Thymus (tissue), 11 donors: ENCODE measurements at regions not wholly inside any gene's neighbourhood (a gene's known extent, or its start where the extent isn't known, plus 50 kb on each side); places are given as distances from the start of the nearest gene placed in this dataset.
"Not testable (repeated sequence)": the region's sequence is repeated elsewhere in the genome, so short reads cannot be mapped to it uniquely, and the experiment has no call there.

Experiments
- DNase-seq, 9 donors: peaks; one replicate each; pipeline ENCODE4 v3.0.0-alpha.2; 2013; ENCODE audit warnings: low spot score in 9 of 9, low read depth in 6 of 9, missing footprints in 1 of 9
- H3K27ac ChIP-seq, 2 donors: one replicate each; pipeline ENCODE4 v1.5.1; 2013; ENCODE audit warnings: control low read depth in 1 of 2, low read depth in 1 of 2, low read length in 1 of 2, mild to moderate bottlenecking in 1 of 2, moderate library complexity in 1 of 2
- H3K27me3 ChIP-seq, 2 donors: one replicate each; pipeline ENCODE4 v1.5.1; 2013; ENCODE audit warnings: low read length in 1 of 2; ENCODE audit not compliant: control insufficient read depth in 2 of 2, insufficient read depth in 1 of 2
- H3K36me3 ChIP-seq, 2 donors: one replicate each; pipeline ENCODE4 v1.5.1; 2013; ENCODE audit warnings: low read length in 1 of 2, mild to moderate bottlenecking in 1 of 2, moderate library complexity in 1 of 2; ENCODE audit not compliant: control insufficient read depth in 2 of 2, insufficient read depth in 2 of 2
- H3K4me1 ChIP-seq, 2 donors: one replicate each; pipeline ENCODE4 v1.5.1; 2013; ENCODE audit warnings: low read length in 2 of 2; ENCODE audit not compliant: control insufficient read depth in 2 of 2, insufficient read depth in 2 of 2
- H3K4me3 ChIP-seq, 2 donors: one replicate each; pipeline ENCODE4 v1.5.1; 2013; ENCODE audit warnings: low read length in 2 of 2, control low read depth in 1 of 2, mild to moderate bottlenecking in 1 of 2
- H3K9me3 ChIP-seq, 2 donors: one replicate each; pipeline ENCODE4 v1.5.1; 2013; ENCODE audit warnings: low read length in 1 of 2, mild to moderate bottlenecking in 1 of 2; ENCODE audit not compliant: control insufficient read depth in 2 of 2, insufficient read depth in 1 of 2
- WGBS: extraction: QIAGEN DNeasy Blood & Tissue Kit; methylation state at CpG from one replicate; pipeline ENCODE4 v1.1.7; 2013; 5-methylcytosine and 5-hydroxymethylcytosine counted together
- donor health status: healthy.

DNA sequence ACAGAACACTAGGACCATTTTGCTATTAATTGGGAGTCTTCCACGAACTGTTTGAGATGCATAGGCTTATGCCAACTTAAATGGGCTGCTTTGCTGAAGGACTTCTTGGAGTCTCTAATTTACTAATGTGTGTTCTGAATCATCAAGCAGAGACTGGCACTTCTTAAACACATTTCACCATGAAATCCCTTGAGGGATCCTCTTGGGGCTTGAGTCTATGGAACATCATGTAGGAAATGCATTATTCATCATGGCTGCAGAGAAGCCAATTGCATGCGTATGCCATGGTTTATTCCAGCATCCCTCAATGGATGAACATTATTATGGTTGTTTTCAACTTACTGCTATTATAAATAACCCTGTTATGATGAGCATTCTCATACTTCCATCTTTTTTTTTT is 73.4 kb downstream of the FGD2 start:
- Histone ChIP-seq H3K9me3 (no peaks in the 10 kb centered on the region), H3K27ac (no peak overlapping the region), H3K4me1 (peaks cover 0 to 2% of the 10 kb centered on the region in 2 donors), H3K27me3 (no peaks in the 10 kb centered on the region), H3K36me3 (no peaks in the 10 kb centered on the region), H3K4me3 (no peak overlapping the region)
- no peak for DNase-seq
- 96% methylated on average over 2 of the region's 2 CpGs for WGBS

DNA sequence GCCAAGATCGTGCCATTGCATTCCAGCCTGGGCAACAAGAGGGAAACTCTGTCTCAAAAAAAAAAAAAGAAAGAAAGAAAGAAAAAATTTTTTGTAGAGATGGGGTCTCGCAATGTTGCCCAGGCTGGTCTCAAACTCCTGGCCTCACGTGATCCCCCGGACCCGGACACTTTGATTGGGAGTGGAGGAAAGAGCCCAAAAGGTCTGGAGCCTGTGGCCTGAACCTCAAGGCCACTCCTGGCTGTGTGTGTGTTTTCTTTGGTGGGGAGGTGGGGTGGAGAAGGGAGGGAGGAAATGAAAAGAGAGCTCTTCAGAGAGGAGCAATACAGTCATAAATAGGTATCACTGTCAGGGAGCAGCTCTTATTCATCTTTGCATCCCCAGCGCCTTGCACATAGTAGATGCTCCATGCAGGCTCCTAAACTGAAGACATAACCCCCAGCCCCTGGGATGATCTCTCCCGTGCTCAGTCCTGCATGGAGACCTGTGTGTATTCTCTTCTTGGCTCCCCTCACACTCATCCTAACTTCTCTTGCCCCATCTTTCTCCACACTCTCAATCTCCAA is 75.7 kb downstream of the FGD2 start:
- Histone ChIP-seq H3K27me3 (no peaks in the 10 kb centered on the region), H3K36me3 (no peaks in the 10 kb centered on the region), H3K27ac (no peak overlapping the region), H3K4me3 (no peak overlapping the region), H3K4me1 (peaks cover 0 to 2% of the 10 kb centered on the region in 2 donors), H3K9me3 (no peaks in the 10 kb centered on the region)
- 93% methylated on average over 7 of the region's 7 CpGs for WGBS
- DNase-seq: no peak

DNA sequence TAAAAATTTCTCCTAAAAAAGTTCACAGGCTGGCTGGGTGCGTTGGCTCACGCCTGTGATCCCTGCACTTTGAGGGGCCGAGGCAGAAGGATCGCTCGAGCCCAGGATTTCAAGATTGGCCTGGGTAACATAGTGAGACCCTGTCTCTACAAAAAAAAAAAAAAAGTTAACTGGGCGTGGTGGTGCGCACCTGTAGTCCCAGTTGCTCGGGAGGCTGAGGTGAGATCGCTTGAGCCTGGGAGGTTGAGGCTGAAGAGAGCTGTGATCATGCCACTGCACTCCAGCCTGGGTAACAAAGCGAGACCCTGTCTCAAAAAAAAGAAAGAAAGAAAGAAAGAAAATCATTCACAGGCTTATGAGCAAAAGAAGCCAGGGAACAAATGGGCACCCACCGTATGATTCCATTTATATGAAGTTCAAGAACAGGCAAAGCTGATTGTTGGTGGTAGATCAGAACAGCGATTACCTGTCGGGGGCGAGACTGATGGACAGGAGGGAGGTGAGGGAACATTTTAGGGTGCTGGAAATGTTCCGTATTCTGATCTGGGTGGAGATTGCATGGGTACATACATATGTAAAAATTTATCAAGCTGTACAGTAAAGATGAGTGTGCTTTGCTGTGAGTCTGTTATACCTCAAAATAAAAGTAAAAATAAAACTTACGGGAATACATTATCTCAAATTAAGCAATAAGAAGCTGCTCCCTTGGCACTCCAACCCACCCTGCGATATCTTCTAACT is 77.1 kb downstream of the FGD2 start:
- Histone ChIP-seq H3K36me3 (no peaks in the 10 kb centered on the region), H3K4me3 (no peak overlapping the region), H3K9me3 (no peaks in the 10 kb centered on the region), H3K4me1 (peaks cover 0 to 2% of the 10 kb centered on the region in 2 donors), H3K27me3 (no peaks in the 10 kb centered on the region), H3K27ac (no peak overlapping the region)
- 96% methylated on average over 17 of the region's 17 CpGs for WGBS
- DNase-seq: no peak

DNA sequence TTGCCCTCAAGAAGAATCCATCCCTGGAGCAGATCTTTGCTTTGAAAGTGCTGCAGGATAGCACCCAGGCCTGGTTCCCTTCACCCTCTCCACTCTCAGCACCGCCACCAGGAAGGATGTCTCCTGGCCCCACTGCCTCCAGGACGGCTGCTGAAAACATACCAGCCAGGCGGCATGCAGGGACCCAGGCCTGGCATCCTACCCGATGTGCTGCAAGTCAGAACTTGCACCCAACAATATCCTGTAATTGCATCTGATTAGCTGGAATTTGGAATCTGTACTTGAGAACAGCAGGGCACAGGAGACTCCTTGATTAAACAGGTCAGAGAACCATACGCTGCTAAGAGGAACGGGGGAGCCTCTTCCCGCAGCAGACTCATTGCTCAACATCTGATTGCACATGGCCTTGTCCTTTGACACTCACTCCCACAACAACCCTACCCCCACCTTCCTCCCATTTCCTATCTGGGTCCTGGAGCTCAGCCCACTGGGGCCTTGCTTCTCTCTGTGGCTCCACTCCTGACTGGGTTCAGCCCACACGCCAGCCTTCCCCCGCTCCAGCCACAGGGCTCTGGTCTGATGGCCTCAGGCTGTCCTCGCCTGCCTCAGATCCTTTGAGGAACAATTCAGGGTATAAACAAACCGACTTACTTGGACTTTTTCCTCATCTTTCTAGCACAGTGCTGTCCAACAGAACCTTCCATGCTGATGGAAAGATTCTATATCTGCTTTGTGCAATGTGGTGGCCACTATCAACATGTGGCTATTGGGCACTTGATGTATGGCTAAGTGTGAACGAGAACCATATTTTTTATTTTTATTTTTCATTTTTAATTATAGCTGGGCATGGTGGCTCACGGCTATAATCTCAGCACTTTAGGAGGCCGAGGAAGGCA is 78.0 kb downstream of the FGD2 start:
- DNase-seq: no peak
- no peak overlapping the region for H3K27ac ChIP-seq
- no peaks in the 10 kb centered on the region for H3K27me3 ChIP-seq
- H3K4me3 ChIP-seq: no peak overlapping the region
- H3K36me3 ChIP-seq: no peaks in the 10 kb centered on the region
- WGBS: 93% methylated on average over 14 of the region's 14 CpGs
- H3K4me1 ChIP-seq: peaks cover 0 to 2% of the 10 kb centered on the region in 2 donors
- H3K9me3 ChIP-seq: no peaks in the 10 kb centered on the region

DNA sequence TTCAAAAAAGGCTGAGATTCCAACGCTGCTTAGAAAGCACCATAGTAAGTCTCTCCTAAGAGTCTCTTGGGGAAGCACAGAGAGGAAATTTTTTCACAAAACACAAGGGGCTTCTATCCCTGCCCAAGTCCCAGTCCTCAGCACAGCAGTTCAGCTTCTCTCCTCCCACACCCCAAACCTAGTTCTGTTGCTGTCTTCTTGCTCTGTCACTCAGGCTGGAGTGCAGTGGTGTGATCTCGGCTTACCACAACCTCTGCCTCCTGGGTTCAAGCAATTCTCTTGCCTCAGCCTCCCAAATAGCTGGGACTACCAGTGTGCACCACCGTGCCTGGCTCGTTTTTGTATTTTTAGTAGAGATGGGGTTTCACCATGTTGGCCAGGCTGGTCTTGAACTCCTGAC is 79.2 kb downstream of the FGD2 start:
- not testable (repeated sequence) for DNase-seq, H3K4me3 ChIP-seq, H3K9me3 ChIP-seq, H3K27ac ChIP-seq, H3K4me1 ChIP-seq, H3K27me3 ChIP-seq, H3K36me3 ChIP-seq
- 99% methylated on average over 4 of the region's 4 CpGs for WGBS

DNA sequence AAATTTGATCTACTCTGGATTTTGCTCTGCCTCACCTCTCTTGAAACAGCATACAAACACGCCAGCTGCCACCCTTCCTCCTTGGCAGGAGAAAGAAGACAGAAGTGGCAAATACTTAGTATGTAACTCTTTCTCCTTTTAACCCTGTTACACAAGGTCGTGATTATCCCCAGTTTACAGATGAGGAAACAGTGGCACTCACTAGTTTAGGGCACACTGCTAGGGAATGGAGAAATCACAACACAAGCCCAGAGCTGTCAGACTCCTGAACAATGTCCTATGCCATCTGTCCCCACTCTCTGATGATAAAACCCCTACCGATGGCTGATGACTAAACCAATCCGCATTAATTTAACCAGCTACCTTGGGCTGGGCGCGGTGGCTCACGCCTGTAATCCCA is 79.7 kb downstream of the FGD2 start:
- no peaks in the 10 kb centered on the region for H3K27me3 ChIP-seq
- H3K4me3 ChIP-seq: no peak overlapping the region
- no peak overlapping the region for H3K27ac ChIP-seq
- no peak for DNase-seq
- no peaks in the 10 kb centered on the region for H3K36me3 ChIP-seq
- no peaks in the 10 kb centered on the region for H3K9me3 ChIP-seq
- WGBS: 96% methylated on average over 7 of the region's 7 CpGs
- H3K4me1 ChIP-seq: peaks cover 0 to 2% of the 10 kb centered on the region in 2 donors

DNA sequence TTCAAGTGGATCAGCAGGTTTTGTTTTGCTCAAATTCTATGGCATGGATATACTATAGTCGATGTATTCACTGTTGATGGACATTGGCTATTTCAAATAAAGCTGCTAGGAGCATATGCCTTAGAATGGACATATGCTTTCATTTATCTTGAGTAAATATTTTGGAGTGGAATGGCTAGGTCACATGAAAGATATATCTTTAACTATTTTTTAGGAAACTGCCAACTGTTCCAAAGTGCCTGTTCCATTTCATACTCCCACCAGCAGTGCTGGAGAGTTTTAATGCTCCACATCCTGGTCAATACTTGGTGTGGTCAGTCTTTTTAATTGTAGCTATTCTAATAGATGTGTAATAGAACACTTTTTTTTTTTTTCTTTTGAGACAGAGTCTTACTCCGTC is 81.1 kb upstream of the PIM1 start:
- H3K4me1 ChIP-seq: peaks cover 0 to 7% of the 10 kb centered on the region in 2 donors
- H3K9me3 ChIP-seq: no peaks in the 10 kb centered on the region
- WGBS: 97% methylated on average over 2 of the region's 2 CpGs
- DNase-seq: no peak
- no peaks in the 10 kb centered on the region for H3K27me3 ChIP-seq
- H3K36me3 ChIP-seq: no peaks in the 10 kb centered on the region
- no peak overlapping the region for H3K27ac ChIP-seq
- no peak overlapping the region for H3K4me3 ChIP-seq

DNA sequence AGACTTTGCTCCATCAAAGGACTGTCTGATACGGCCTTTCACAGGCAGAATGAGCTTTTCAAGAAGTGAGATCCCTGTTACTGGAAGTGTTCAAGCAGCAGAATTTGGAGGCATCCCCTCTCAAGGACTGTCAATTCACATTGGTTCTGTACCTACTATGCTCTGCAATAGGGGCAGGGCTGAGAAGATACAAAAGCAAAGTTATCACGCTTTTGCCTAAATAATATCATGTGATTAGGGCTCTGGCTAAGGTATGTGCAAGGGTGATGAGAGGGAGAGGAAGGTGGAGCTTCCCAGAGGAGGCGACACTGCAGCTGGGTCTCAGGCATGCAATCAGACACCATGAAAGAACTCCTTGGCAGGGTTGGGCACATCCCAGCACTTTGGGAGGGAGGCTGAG is 80.2 kb upstream of the PIM1 start:
- WGBS: 97% methylated on average over 3 of the region's 3 CpGs
- Histone ChIP-seq H3K36me3 (no peaks in the 10 kb centered on the region), H3K27me3 (no peaks in the 10 kb centered on the region), H3K4me3 (no peak overlapping the region), H3K27ac (no peak overlapping the region), H3K4me1 (peaks cover 0 to 13% of the 10 kb centered on the region in 2 donors), H3K9me3 (no peaks in the 10 kb centered on the region)
- no peak for DNase-seq

DNA sequence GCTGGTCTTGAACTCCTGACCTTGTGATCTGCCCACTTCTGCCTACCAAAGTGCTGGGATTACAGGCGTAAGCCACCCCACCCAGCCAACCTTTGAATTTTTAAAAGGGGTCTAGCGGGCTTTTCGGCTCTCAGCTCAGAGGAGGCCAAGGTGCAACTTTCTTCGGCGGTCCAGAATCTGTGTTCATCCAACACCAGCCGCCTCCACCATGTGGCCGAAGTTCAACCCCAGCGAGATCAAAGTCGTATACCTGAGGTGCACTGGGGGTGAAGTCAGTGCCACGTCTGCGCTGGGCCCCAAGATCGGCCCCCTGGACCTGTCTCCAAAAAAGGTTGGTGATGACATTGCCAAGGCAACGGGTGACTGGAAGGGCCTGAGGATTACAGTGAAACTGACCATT is 78.8 kb upstream of the PIM1 start:
- 98% methylated on average over 13 of the region's 13 CpGs for WGBS
- not testable (repeated sequence) for H3K9me3 ChIP-seq, DNase-seq, H3K27me3 ChIP-seq, H3K4me3 ChIP-seq, H3K27ac ChIP-seq, H3K36me3 ChIP-seq
- H3K4me1 ChIP-seq: peaks cover 0 to 13% of the 10 kb centered on the region in 2 donors
